GM12891 (cell line): ENCODE measurements at regions not wholly inside any gene's neighbourhood (a gene's known extent, or its start where the extent isn't known, plus 50 kb on each side); places are given as distances from the start of the nearest gene placed in this dataset.

Experiments used
- DNase-seq: peaks from one replicate; pipeline ENCODE4 v3.0.0; 2011; ENCODE audit warnings: low spot score; ENCODE audit not compliant: insufficient read length
- FAIRE-seq: peaks from 2 replicates; lab custom pipeline; 2011; peaks lifted over from hg19 to GRCh38; lab: Jason Lieb, UNC
- PAX5 ChIP-seq: IDR thresholded peaks from 2 replicates; pipeline ENCODE4 v1.6.1; 2011; ENCODE audit warnings: low read length, moderate library complexity, mild to moderate bottlenecking; ENCODE audit not compliant: insufficient read depth, severe bottlenecking
- POLR2A ChIP-seq: IDR thresholded peaks from 2 replicates; pipeline ENCODE4 v1.6.1; 2011; ENCODE audit warnings: low read depth, low read length, control low read depth
- POLR2AphosphoS5 ChIP-seq: IDR thresholded peaks from 2 replicates; pipeline ENCODE4 v1.6.1; 2011; ENCODE audit warnings: low read depth, low read length, control low read depth
- POU2F2 ChIP-seq: IDR thresholded peaks from 2 replicates; pipeline ENCODE4 v1.6.1; 2011; ENCODE audit warnings: low read depth, mild to moderate bottlenecking, control low read depth, low read length, moderate library complexity
- SPI1 ChIP-seq: IDR thresholded peaks from 2 replicates; pipeline ENCODE4 v1.6.1; 2011; ENCODE audit warnings: low read depth, low read length, control low read depth
- TAF1 ChIP-seq: IDR thresholded peaks from 2 replicates; pipeline ENCODE4 v1.6.1; 2011; ENCODE audit warnings: low read depth, low read length, control low read depth

- TF ChIP-seq POU2F2 (no peak), POLR2AphosphoS5 (no peak), SPI1 (no peak), POLR2A (no peak), TAF1 (no peak), PAX5 (no peak)
- DNase-seq (no peak), FAIRE-seq (no peak)
Measured at GRCh38 chr4:10879411-10880110, 195.0 kb upstream of the CLNK start.

DNA sequence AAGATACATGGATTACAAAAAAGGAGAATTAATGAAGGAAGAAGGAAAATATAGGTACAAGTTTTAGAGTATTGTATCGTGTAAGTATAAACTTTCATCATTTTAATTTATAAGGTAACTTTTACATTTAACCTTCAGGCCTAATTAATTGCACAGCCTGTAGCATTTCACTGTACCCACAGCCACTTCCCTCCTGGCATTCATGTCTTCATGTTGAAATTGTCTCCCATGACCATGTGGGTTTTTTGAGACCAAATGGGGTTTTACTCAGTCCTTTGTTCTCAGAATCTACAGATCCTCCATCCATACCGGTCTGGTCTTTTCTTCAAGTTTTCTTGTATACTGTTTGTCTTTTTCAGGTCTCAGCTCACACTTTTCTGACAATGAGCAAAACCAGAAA is 194.3 kb upstream of the CLNK start:
- FAIRE-seq (no peak), DNase-seq (no peak)
- no peak for TF ChIP-seq POLR2A
- no peak for TF ChIP-seq POU2F2
- no peak for TF ChIP-seq PAX5
- TF ChIP-seq SPI1, result no peak
- TF ChIP-seq POLR2AphosphoS5, result no peak
- no peak for TF ChIP-seq TAF1

DNA sequence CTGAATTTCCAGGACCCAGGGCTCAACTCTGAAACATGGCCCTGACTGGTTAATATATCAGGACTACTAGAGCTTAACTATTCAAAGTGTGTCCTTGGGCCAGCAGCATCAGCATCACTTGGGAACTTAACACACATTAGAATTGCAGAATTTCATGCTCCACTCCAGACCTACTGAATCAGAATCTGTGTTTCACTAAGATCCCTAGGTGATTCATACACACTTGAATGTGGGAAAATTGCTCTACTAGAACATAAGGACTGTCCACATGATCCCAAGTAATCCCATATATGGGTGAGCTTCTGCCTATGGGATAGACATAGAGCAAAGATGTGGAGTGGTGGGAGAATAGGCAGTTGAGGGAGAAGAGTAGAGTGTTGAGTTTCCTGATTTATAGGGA is 192.5 kb upstream of the CLNK start:
- FAIRE-seq (no peak), DNase-seq (no peak)
- TF ChIP-seq POLR2AphosphoS5 (no peak), SPI1 (no peak), TAF1 (no peak), PAX5 (no peak), POLR2A (no peak), POU2F2 (no peak)

- DNase-seq (no peak), FAIRE-seq (no peak)
- TF ChIP-seq POLR2AphosphoS5, result no peak
- no peak for TF ChIP-seq POLR2A
- TF ChIP-seq SPI1, result no peak
- TF ChIP-seq TAF1, result no peak
- TF ChIP-seq POU2F2, result no peak
- TF ChIP-seq PAX5, result no peak
Measured at GRCh38 chr4:10875144-10875799, 190.7 kb upstream of the CLNK start.

- no peak for DNase-seq
- FAIRE-seq, result no peak
- no peak for TF ChIP-seq POLR2AphosphoS5
- no peak for TF ChIP-seq PAX5
- no peak for TF ChIP-seq SPI1
- TF ChIP-seq POLR2A, result no peak
Measured at GRCh38 chr4:10873809-10874208, 189.2 kb upstream of the CLNK start.

DNA sequence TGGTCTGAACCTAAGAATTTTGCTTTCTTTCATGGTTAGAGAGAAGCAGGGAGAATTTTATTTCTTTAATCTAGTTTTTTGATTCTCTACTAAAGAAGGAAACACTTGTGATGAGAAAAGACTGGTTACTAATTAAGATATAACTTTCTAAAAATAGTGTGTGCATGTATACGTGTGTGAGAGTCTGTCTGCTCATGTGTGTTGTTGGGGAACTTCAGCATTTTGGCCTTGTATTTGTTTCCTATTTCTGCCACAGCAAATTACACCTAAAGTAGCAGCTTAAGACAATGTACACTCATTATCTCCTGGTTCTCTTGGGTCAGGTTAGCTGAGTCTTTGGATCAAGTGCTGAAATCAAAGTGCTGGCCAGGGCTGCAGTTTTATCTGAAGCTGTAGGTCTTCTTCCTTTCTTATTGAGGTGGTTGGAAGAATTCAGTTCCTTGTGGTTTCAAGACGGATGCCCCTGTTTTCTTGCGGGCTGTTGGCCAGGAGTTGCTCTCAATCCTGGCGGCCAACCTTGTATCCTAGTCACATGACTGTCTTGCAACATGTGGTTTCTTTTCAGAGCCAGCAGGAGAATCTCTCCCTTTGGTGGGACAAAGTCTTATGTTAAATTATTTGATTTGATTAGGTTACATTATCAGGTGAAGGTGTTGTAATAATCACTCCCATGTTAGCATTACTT is 188.4 kb upstream of the CLNK start:
- TF ChIP-seq SPI1, result no peak
- no peak for TF ChIP-seq POU2F2
- no peak for TF ChIP-seq TAF1
- TF ChIP-seq POLR2AphosphoS5, result no peak
- TF ChIP-seq PAX5, result no peak
- no peak for TF ChIP-seq POLR2A
- FAIRE-seq (no peak), DNase-seq (no peak)

GRCh38 chr4:10866666-10867065 is 182.1 kb upstream of the CLNK start:
- FAIRE-seq, result no peak
- no peak for DNase-seq
- TF ChIP-seq POU2F2 (no peak), POLR2AphosphoS5 (no peak), POLR2A (no peak), PAX5 (no peak), SPI1 (no peak), TAF1 (no peak)

DNA sequence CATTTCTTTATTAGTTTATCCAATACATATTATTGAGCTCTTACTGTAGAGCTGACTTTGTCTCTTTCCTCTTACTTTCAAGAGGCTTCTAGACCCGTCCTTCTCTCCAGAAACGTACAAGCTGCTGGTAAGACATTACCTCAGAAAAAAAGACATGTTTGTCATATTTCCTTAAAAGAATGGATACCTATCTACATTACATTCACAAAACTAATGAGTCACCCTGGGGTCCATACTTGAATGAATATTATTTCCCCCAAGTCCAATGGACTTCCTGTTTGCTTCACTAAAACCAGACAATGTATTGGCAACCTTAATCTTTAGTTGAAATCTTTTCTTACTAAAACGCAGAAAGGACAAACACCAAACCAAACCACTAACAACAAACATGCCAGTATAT is 176.5 kb upstream of the CLNK start:
- FAIRE-seq (no peak), DNase-seq (no peak)
- TF ChIP-seq SPI1, result no peak
- TF ChIP-seq TAF1, result no peak
- no peak for TF ChIP-seq POLR2AphosphoS5
- no peak for TF ChIP-seq POU2F2
- TF ChIP-seq POLR2A, result no peak
- no peak for TF ChIP-seq PAX5

DNA sequence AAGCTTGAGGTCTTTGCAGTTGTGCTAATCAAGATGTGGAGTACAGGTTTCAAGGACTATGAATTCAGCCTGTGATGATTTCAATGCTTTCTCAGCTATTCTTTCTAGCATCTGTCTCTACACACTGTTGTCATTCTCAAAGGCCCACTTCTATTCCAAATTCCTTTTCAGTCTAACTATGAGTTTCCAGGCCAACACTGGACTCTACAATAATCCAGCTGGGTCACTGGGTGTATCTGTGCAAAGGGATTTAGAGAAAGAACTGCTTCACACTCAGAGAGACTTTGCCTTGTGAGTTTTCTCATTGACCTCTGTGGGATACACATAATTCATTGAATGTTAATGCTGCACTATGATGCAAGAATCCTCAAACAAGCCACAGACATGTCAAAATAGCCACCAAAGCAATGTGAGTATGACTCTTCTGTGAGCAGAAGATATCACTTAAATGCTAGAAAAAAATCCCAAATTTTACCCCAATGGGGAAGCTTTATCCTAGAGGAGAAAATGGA is 171.8 kb upstream of the CLNK start:
- TF ChIP-seq TAF1 (no peak), POLR2A (no peak), SPI1 (no peak), POU2F2 (no peak), PAX5 (no peak), POLR2AphosphoS5 (no peak)
- no peak for FAIRE-seq
- no peak for DNase-seq

DNA sequence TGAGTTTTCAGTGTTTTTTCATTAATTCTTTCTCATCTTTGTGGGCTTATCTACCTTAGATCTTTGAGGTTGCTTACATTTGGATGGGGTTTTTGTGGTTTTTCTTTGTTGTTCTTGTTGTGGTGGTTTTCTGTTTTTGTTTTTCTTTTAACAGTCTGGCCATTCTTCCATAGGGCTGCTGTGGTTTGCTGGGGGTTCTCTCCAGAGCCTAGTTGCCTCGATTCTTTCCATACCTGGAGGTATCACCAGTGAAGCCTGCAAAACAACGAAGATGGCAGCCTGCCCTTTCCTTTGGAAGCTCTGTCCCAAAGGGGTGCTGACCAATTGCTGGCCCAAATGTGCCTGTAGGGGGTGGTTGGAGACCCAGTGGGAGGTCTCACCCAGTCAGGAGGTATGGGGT is 168.6 kb upstream of the CLNK start:
- no peak for FAIRE-seq
- no peak for DNase-seq

More for the DNA sequence above, 168.6 kb upstream of the CLNK start:
- TF ChIP-seq POLR2A, result no peak
- TF ChIP-seq TAF1, result no peak
- no peak for TF ChIP-seq SPI1
- no peak for TF ChIP-seq POU2F2
- no peak for TF ChIP-seq PAX5
